HEK293T (cell line): ENCODE measurements at regions not wholly inside any gene's neighbourhood (a gene's known extent, or its start where the extent isn't known, plus 50 kb on each side); places are given as distances from the start of the nearest gene placed in this dataset.

Source experiments
- ARNT ChIP-seq: fragments of 450-650 bp; IDR thresholded peaks from 2 replicates; pipeline ENCODE4 v1.6.1; 2017; ENCODE audit warnings: mild to moderate bottlenecking
- BHLHE40 ChIP-seq: fragments of 450-650 bp; IDR thresholded peaks from 2 replicates; pipeline ENCODE4 v1.6.1; 2016; ENCODE audit warnings: mild to moderate bottlenecking, moderate library complexity, borderline replicate concordance
- CTBP1 ChIP-seq: fragments of 450-650 bp; IDR thresholded peaks from 2 replicates; pipeline ENCODE4 v1.6.1; 2016; ENCODE audit warnings: borderline replicate concordance
- FOXA1 ChIP-seq: fragments of 450-650 bp; IDR thresholded peaks from 2 replicates; pipeline ENCODE4 v1.6.1; 2016; ENCODE audit warnings: mild to moderate bottlenecking
- FOXK2 ChIP-seq: fragments of 450-650 bp; IDR thresholded peaks from 2 replicates; pipeline ENCODE4 v1.6.1; 2016; ENCODE audit warnings: mild to moderate bottlenecking
- L3MBTL2 ChIP-seq: fragments of 450-650 bp; conservative IDR thresholded peaks from 2 replicates; pipeline ENCODE4 v1.6.1; 2016; ENCODE audit warnings: mild to moderate bottlenecking
- LEF1 ChIP-seq: fragments of 450-650 bp; IDR thresholded peaks from 2 replicates; pipeline ENCODE4 v1.6.1; 2017; ENCODE audit warnings: mild to moderate bottlenecking, borderline replicate concordance
- NFRKB ChIP-seq: fragments of 450-650 bp; IDR thresholded peaks from 2 replicates; pipeline ENCODE4 v1.6.1; 2016; ENCODE audit warnings: mild to moderate bottlenecking, moderate library complexity
- ZNF384 ChIP-seq: fragments of 450-650 bp; IDR thresholded peaks from 2 replicates; pipeline ENCODE4 v1.6.1; 2016

DNA sequence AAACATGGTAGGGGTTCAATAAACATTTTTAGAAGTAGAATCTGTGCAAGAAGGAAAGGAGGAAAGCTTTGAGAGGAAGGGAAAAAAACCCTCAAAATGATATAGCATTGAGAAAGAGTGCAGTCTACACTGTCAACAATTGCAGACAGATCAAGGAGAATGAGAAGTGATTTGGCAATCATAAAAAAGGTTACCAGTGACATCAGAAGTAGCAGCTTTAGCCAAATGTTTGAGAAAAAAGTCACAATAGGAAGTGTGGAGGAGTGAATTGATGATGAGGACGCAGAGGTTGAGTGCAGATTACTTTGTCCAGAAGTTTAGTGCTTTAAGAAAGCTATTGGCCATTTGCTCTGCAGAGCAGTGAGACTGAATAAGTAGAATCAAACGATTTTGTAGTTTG, 155.0 kb downstream of the GJA1 start:
- TF ChIP-seq LEF1 (no peak), CTBP1 (no peak), BHLHE40 (no peak), FOXA1 (no peak), NFRKB (no peak), ZNF384 (no peak), ARNT (no peak), FOXK2 (no peak), L3MBTL2 (no peak)
